HepG2 (cell line): ENCODE measurements at regions not wholly inside any gene's neighbourhood (a gene's known extent, or its start where the extent isn't known, plus 50 kb on each side); places are given as distances from the start of the nearest gene placed in this dataset.

Source experiments
- ATAC-seq: fragments of 200-7000 bp; cut with Tn5 transposase; 3 replicates; pipeline ENCODE4 v1.9.1; 2020; ENCODE audit warnings: mild to moderate bottlenecking, moderate library complexity
- BruUV-seq: library from RNA; stranded (reverse); fragments of 400-500 nt; replicated peaks from 2 replicates; lab custom pipeline; 2021; lab: Mats Ljungman, UMichigan
- CTCF ChIA-PET: fragments of 300-600 bp; formaldehyde crosslinking; extraction: SDS; loops from one replicate; lab custom pipeline; 2021; ENCODE audit warnings: low total read pairs, inconsistent platforms, low intra/inter-chr PET ratio; lab: Yijun Ruan, JAX
- POLR2A ChIA-PET: fragments of 350-600 bp; sonication (Branson Sonifier 250); formaldehyde crosslinking; loops from one replicate; lab custom pipeline; 2020; ENCODE audit warnings: antibody characterized with exemption, inconsistent platforms; lab: Yijun Ruan, JAX
- DNase-seq: peaks from one replicate; pipeline ENCODE4 v3.0.0-alpha.2; 2015; ENCODE audit warnings: low spot score
- FAIRE-seq: peaks from 3 replicates; lab custom pipeline; 2011; peaks lifted over from hg19 to GRCh38; lab: Jason Lieb, UNC
- H2AFZ ChIP-seq: one replicate; pipeline ENCODE4 v1.6.1; 2011; ENCODE audit warnings: low read length, inconsistent platforms
- H3K27ac ChIP-seq: fragments of 300-600 bp; 3 replicates; pipeline ENCODE4 v1.8.0; 2011; ENCODE audit warnings: mixed run types, mild to moderate bottlenecking, mixed read lengths, low read length, inconsistent platforms; ENCODE audit not compliant: insufficient read depth; ENCODE audit errors: extremely low read length
- H3K27me3 ChIP-seq, 2 experiments: fragments of 200-600 bp in 1 of 2; 2 replicates in 1 of 2; 3 replicates in 1 of 2; pipeline versions ENCODE4 v1.6.0 to v1.8.0; 2011; ENCODE audit warnings: low read length in 2 of 2, mild to moderate bottlenecking in 2 of 2, moderate library complexity in 2 of 2, inconsistent platforms in 1 of 2; ENCODE audit not compliant: insufficient read depth in 2 of 2, control insufficient read depth in 1 of 2
- H3K36me3 ChIP-seq, 2 experiments: fragments of 200-600 bp in 1 of 2; replicated peaks in 1 of 2; 2 replicates in 1 of 2; 3 replicates in 1 of 2; pipeline versions ENCODE4 v1.5.1 to v1.8.0; 2011; ENCODE audit warnings: low read length in 2 of 2, inconsistent platforms in 1 of 2; ENCODE audit not compliant: insufficient read depth in 2 of 2, control insufficient read depth in 1 of 2
- H3K4me1 ChIP-seq: 2 replicates; pipeline ENCODE4 v1.5.1; 2012; ENCODE audit warnings: low read length, inconsistent platforms; ENCODE audit not compliant: insufficient read depth
- H3K4me2 ChIP-seq: 2 replicates; pipeline ENCODE4 v1.6.0; 2011; ENCODE audit warnings: low read depth, low read length, inconsistent platforms
- H3K4me3 ChIP-seq, 3 experiments: fragments of 200-600 bp in 1 of 3; sonication (generic), shearing (Covaris generic) in 1 of 3; replicated peaks in 1 of 3; 2 replicates each; pipeline ENCODE4 v1.5.1; 2011 to 2016; ENCODE audit warnings: low read length in 3 of 3, inconsistent platforms in 2 of 3, low read depth in 2 of 3, mild to moderate bottlenecking in 2 of 3, control low read depth in 1 of 3, mixed read lengths in 1 of 3; ENCODE audit not compliant: insufficient read depth in 1 of 3
- H3K79me2 ChIP-seq: one replicate; pipeline ENCODE4 v1.6.1; 2011; ENCODE audit warnings: low read length, inconsistent platforms; ENCODE audit not compliant: insufficient read depth
- H3K9ac ChIP-seq: 2 replicates; pipeline ENCODE4 v1.6.0; 2011; ENCODE audit warnings: mild to moderate bottlenecking, low read depth, low read length, inconsistent platforms; ENCODE audit not compliant: insufficient read depth
- H3K9me3 ChIP-seq: 2 replicates; pipeline ENCODE4 v1.5.1; 2012; ENCODE audit warnings: mild to moderate bottlenecking, low read length
- H4K20me1 ChIP-seq: 2 replicates; pipeline ENCODE4 v1.6.0; 2011; ENCODE audit warnings: inconsistent platforms, mild to moderate bottlenecking, low read length, moderate library complexity; ENCODE audit not compliant: insufficient read depth
- BRCA1 ChIP-seq: sonication (generic); formaldehyde crosslinking; IDR thresholded peaks from 2 replicates; pipeline ENCODE4 v1.4.0; 2020; ENCODE audit warnings: missing genetic modification reagents
- CREB1 ChIP-seq, 2 experiments: fragments of 450-650 bp in 1 of 2; IDR thresholded peaks; 2 replicates each; pipeline ENCODE4 v1.6.1; 2016 to 2017; ENCODE audit warnings: control low read depth in 1 of 2, mild to moderate bottlenecking in 1 of 2, missing compliant biosample characterization in 1 of 2, missing genetic modification characterization in 1 of 2
- ELF4 ChIP-seq: sonication (generic); formaldehyde crosslinking; IDR thresholded peaks from 2 replicates; pipeline ENCODE4 v1.5.0; 2020; ENCODE audit warnings: missing genetic modification reagents, mild to moderate bottlenecking, moderate library complexity, borderline replicate concordance
- FOXO1 ChIP-seq: sonication (generic); formaldehyde crosslinking; IDR thresholded peaks from 2 replicates; pipeline ENCODE4 v1.4.0; 2020; ENCODE audit warnings: missing genetic modification reagents
- IRX3 ChIP-seq: sonication (generic); formaldehyde crosslinking; IDR thresholded peaks from 2 replicates; pipeline ENCODE4 v1.8.1; 2023; ENCODE audit warnings: mild to moderate bottlenecking, low read depth, missing genetic modification reagents, borderline replicate concordance
- MTA3 ChIP-seq: sonication (generic); formaldehyde crosslinking; IDR thresholded peaks from 2 replicates; pipeline ENCODE4 v1.4.0; 2020; ENCODE audit warnings: missing genetic modification reagents
- NR2C2 ChIP-seq: sonication (generic); formaldehyde crosslinking; IDR thresholded peaks from 2 replicates; pipeline ENCODE4 v1.4.0; 2020; ENCODE audit warnings: missing genetic modification reagents, mild to moderate bottlenecking, moderate library complexity, borderline replicate concordance
- PHF5A ChIP-seq: IDR thresholded peaks from one replicate; pipeline ENCODE4 v1.6.1; 2018; ENCODE audit warnings: low read depth, missing genetic modification reagents; ENCODE audit not compliant: unreplicated experiment
- TBX3 ChIP-seq: fragments of 450-650 bp; IDR thresholded peaks from 2 replicates; pipeline ENCODE4 v1.6.1; 2017; ENCODE audit warnings: antibody characterized with exemption, mild to moderate bottlenecking, inconsistent platforms, borderline replicate concordance
- ZFP41 ChIP-seq: sonication (generic); formaldehyde crosslinking; IDR thresholded peaks from 2 replicates; pipeline ENCODE4 v1.4.0; 2020; ENCODE audit warnings: mild to moderate bottlenecking, missing genetic modification reagents, borderline replicate concordance
- ZNF101 ChIP-seq: sonication (generic); formaldehyde crosslinking; IDR thresholded peaks from 2 replicates; pipeline ENCODE4 v1.4.0; 2020; ENCODE audit warnings: mild to moderate bottlenecking, low read depth, missing genetic modification reagents, borderline replicate concordance
- ZNF34 ChIP-seq: sonication (generic); formaldehyde crosslinking; IDR thresholded peaks from 2 replicates; pipeline ENCODE4 v1.4.0; 2020; ENCODE audit warnings: mild to moderate bottlenecking, missing genetic modification reagents, borderline replicate concordance
- ZNF350 ChIP-seq: sonication (generic); formaldehyde crosslinking; IDR thresholded peaks from 2 replicates; pipeline ENCODE4 v1.4.0; 2020; ENCODE audit warnings: mild to moderate bottlenecking, low read depth, missing genetic modification reagents, borderline replicate concordance
- ZNF687 ChIP-seq: sonication (generic); formaldehyde crosslinking; IDR thresholded peaks from 2 replicates; pipeline ENCODE4 v1.5.1; 2020; ENCODE audit warnings: mild to moderate bottlenecking, missing genetic modification reagents, moderate library complexity
- ZNF792 ChIP-seq: IDR thresholded peaks from 2 replicates; pipeline ENCODE4 v1.6.1; 2016
- WGBS: methylation state at CpG from one replicate; pipeline ENCODE4 v1.1.6; 2017; ENCODE audit warnings: low lambda C conversion rate; 5-methylcytosine and 5-hydroxymethylcytosine counted together
- in situ Hi-C: cut with HindIII; loops from 2 replicates; pipeline ENCODE4 v1.10.0; 2017; ENCODE audit warnings: low pct_unique_long_range_greater_than_20kb; ENCODE audit not compliant: extremely low pct_ligation_motif_present
- intact Hi-C: fragments of 100-400 bp; cut with micrococcal nuclease; formaldehyde crosslinking; loops from one replicate; pipeline ENCODE4 v1.10.0; 2022; ENCODE audit not compliant: unreplicated experiment
- TF ChIP-seq, protein P1 (sequence below): fragments of 450-650 bp; IDR thresholded peaks from 2 replicates; pipeline ENCODE4 v1.6.1; 2017

GRCh38 chr3:72657666-72658065 is 190.6 kb downstream of the SHQ1 start:
- ChIA-PET CTCF (no interaction called here), POLR2A (no interaction called here)
- Histone ChIP-seq H3K79me2 (no peaks in the 10 kb centered on the region), H2AFZ (no peak overlapping the region), H3K4me2 (no peak overlapping the region), H3K4me1 (peaks cover 36% of the 10 kb centered on the region), H3K4me3 (no peak overlapping the region), H3K27me3 (no peaks in the 10 kb centered on the region), H3K27ac (no peak overlapping the region), H3K9ac (no peak overlapping the region), H4K20me1 (no peaks in the 10 kb centered on the region), H3K36me3 (no peaks in the 10 kb centered on the region), H3K9me3 (no peaks in the 10 kb centered on the region)
- 18% methylated on average over 4 of the region's 4 CpGs for WGBS
- intact Hi-C loops, result no loop called here
- peak; percentile 18 for FAIRE-seq
- TF ChIP-seq ELF4 (CRISPR knock-in tag), result no peak
- TF ChIP-seq TBX3, result no peak
- no peak for TF ChIP-seq ZNF34 (CRISPR knock-in tag)
- no peak for TF ChIP-seq ZFP41 (CRISPR knock-in tag)
- TF ChIP-seq ZNF687 (CRISPR knock-in tag), result no peak
- TF ChIP-seq FOXO1 (CRISPR knock-in tag), result no peak
- no peak for TF ChIP-seq BRCA1
- TF ChIP-seq PHF5A, result no peak
- no peak for TF ChIP-seq IRX3
- no peak for TF ChIP-seq ZNF792 (CRISPR knock-in tag)
- TF ChIP-seq, protein P1, sequence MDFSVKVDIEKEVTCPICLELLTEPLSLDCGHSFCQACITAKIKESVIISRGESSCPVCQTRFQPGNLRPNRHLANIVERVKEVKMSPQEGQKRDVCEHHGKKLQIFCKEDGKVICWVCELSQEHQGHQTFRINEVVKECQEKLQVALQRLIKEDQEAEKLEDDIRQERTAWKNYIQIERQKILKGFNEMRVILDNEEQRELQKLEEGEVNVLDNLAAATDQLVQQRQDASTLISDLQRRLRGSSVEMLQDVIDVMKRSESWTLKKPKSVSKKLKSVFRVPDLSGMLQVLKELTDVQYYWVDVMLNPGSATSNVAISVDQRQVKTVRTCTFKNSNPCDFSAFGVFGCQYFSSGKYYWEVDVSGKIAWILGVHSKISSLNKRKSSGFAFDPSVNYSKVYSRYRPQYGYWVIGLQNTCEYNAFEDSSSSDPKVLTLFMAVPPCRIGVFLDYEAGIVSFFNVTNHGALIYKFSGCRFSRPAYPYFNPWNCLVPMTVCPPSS, result no peak
- no peak for TF ChIP-seq CREB1 (IDR thresholded peaks at IDR 0.05)
- TF ChIP-seq CREB1 (CRISPR knock-in tag; IDR thresholded peaks at IDR 0.05), result no peak
- TF ChIP-seq ZNF350, result no peak
- no peak for TF ChIP-seq ZNF101 (CRISPR knock-in tag)
- no peak for TF ChIP-seq NR2C2 (CRISPR knock-in tag)
- TF ChIP-seq MTA3 (CRISPR knock-in tag), result no peak
- BruUV-seq, result no TSS peak
- peak; percentile 65; the same call in 2 of the 3 replicates for ATAC-seq
- in situ Hi-C loops, result no loop called here
- DNase-seq, result peak; percentile 40
